ENCODE measurements at regions not wholly inside any gene's neighbourhood (a gene's known extent, or its start where the extent isn't known, plus 50 kb on each side); places are given as distances from the start of the nearest gene placed in this dataset.

- DNase-seq (ENCODE audit: low read depth, low spot score) = no peak
These were observed 700.0 kb downstream of the SLITRK6 start for GRCh38 chr13:85099245-85099644.

- DNase-seq (ENCODE audit: low read depth, low spot score) = no peak
These were observed 703.6 kb downstream of the SLITRK6 start for GRCh38 chr13:85095418-85096272.

DNA sequence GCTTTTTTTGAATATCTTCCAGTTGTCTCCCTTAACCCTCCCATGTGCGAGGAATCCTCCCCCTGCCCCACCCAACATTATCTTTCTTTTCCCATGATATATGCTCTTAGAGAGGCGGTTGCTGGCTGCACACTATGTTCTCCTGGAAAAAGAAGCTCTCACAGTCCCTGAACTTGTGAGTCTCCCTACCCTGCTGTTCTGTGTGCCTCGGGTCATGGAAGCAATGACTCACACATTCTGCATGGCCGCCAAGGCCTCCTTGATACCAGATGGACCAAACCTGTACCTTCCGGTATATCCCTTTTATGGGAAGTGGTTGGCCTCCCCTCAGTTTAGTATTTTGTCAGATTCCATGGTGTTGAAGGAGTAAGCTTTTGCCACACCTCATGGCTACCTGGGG, 705.4 kb downstream of the SLITRK6 start:
- DNase-seq (ENCODE audit: low read depth, low spot score) = peak; percentile 9

DNA sequence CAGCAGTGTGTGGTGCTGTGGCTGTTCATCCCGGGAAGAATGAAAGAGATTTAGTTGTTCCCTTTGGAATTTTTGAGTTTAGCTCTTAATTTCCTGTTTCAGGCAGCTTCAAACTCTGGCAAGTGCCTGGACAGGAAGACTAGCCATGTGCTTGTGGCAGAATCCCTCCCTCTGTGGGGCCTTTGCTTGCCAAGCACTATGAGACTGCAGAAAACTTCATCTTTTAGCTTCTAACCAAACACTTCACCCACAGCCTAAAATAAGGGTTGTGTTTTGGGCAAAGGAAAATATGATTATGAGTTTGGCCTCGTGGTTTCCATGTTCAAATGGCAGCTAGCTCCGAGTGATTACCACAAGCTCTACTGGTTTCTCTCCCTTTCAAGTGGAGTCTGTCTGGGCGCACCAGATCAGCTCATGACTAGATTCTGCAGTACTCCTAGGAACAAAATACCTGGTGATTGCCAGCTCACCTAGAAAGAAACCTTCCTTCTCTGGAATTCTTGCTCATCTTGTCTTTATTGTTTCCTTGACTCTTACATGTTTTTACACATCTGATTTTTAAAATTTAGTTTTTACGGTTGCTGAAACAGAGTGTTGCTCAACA, 707.5 kb downstream of the SLITRK6 start:
- DNase-seq (ENCODE audit: low read depth, low spot score) = peak; percentile 2

- DNase-seq (ENCODE audit: low read depth, low spot score) = no peak
These were observed 710.0 kb downstream of the SLITRK6 start for GRCh38 chr13:85089186-85089585.

DNA sequence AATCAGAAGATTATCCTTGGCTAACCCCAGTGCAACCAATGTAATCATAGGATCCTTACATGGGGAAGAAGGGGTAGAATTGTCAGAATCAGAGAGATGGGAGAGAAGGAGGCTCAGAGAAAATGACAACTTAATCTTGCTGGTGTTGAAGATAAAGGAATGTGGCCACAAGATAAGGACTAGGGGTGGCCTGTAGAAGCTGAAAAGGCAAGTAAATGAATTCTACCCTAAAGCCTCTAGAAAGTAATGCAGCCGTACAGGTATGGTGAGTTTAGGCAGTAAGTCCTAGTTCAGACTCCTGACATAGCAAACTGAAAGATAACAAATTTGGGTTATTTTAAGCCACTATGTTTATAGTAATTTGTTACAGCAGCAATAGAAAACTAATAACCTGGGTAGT, 718.5 kb downstream of the SLITRK6 start:
- DNase-seq (ENCODE audit: low read depth, low spot score) = no peak

- no peak for DNase-seq (ENCODE audit: low read depth, low spot score)
These were observed 722.9 kb downstream of the SLITRK6 start for GRCh38 chr13:85076343-85076742.

DNA sequence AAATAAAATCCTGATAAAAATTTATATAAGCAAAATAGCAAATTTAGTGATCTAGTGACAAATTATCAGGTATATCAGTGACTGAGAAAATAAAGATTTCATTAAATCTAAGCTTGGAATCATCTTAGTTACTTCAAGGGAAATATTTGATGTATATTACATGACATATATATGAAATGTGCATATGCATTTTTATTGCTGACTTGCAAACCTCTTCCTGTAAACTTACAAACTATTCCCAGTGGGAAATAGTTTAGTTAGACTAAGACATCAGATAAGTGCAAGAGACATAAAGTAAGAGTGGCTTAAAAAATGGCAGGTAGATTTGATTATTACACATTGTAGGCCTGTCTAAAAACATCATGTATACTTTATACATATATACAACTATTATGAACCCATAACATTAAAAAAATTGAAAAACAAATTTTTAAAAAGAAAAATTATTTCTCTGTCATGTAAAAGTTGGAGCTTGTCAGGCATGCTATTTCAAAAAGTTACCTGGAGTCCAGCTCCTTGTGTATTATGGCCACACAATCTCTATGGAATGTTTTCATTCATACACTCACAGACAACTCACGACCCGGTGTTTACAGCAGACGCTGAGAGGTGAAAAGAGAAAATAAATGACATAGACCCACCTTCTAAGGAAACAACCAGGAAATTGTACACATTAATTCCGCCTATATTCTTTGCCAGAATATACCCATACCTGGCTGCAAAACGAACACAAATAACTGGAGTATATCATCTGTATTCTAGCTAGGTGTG, 724.5 kb downstream of the SLITRK6 start:
- no peak for DNase-seq (ENCODE audit: low read depth, low spot score)

GRCh38 chr13:85068231-85068630, 731.0 kb downstream of the SLITRK6 start:
- no peak for DNase-seq (ENCODE audit: low read depth, low spot score)

- DNase-seq (ENCODE audit: low read depth, low spot score) = no peak
These were observed 759.0 kb downstream of the SLITRK6 start for GRCh38 chr13:85040215-85040614.

GRCh38 chr13:85031771-85032170, 767.4 kb downstream of the SLITRK6 start:
- DNase-seq (ENCODE audit: low read depth, low spot score) = peak; percentile 2

GRCh38 chr13:85028035-85028434, 771.2 kb downstream of the SLITRK6 start:
- no peak for DNase-seq (ENCODE audit: low read depth, low spot score)

- no peak for DNase-seq (ENCODE audit: low read depth, low spot score)
These were observed 780.1 kb downstream of the SLITRK6 start for GRCh38 chr13:85019121-85019520.

DNA sequence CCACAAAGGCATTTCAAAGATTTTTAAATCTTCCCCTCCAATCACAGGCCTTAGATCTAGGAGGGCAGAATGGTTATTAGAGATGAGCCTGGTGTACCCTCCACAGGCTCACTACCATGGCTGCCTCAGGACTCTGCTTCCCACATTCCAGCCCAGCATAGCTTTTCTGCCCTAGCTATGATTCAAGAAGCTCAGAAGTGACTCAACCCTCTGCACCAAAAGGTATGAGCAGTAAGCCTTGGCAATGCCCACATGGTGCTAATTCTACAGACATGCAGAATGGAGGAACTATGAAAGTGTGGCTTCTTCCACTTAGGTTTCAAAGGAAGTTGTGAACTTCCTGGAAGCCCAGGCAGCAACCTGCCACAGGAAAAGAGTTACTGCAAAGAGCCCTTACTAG, 786.2 kb downstream of the SLITRK6 start:
- DNase-seq (ENCODE audit: low read depth, low spot score) = no peak

DNA sequence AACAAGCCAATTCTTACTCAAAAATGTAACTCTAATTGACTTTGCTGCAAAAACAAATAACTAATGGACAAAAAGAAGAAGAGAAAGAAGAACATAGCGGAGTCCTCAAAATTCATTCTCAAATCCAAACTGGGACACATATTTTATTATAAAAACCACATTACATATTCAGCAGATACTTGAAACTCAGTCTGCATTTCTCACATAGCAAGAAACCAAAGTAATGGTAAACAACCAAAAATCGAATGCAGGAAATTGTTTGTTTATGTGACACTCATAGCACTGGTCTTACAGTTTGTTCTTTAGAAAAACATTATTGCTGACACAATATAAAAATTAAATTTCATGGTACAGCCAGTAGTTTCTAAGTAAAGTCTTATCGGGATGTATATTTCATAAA, 789.8 kb downstream of the SLITRK6 start:
- DNase-seq (ENCODE audit: low read depth, low spot score) = no peak

DNA sequence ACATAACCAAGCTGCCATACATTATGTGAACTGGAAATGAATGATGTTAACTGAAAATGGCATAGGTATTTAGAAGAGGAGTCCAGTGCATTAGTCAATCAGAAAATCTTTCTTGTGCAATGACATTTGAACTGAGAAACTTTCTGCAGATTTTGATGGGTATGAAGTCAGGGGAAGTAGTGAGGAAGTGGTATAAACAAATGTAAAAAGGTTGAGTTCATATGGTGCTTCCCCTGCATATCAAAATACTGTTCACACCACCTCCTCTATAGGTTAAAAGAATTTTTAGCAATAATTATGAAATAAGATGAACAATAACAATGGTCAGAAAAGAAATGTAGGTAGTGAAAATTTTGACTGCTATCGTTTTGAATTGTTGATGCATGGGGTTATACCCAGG, 800.0 kb downstream of the SLITRK6 start:
- DNase-seq (ENCODE audit: low read depth, low spot score) = no peak

DNA sequence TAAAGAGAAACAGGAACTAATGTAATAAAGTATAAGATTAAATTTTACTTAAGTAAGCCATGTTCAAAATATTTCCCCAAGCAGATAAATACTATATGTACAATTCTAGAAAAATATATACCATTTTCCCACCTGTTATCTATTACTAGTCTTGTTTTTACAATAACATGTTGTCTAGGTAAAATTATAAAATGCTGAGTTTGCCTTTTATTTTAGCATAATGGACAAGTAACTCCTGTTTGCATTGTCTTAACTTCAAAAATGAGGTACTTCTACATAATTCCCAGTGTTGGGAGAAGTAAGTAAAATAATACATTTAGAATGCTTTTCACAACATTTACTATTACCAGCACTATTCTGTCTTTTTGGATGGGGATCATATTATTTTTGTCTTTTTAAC, 800.5 kb downstream of the SLITRK6 start:
- no peak for DNase-seq (ENCODE audit: low read depth, low spot score)

DNA sequence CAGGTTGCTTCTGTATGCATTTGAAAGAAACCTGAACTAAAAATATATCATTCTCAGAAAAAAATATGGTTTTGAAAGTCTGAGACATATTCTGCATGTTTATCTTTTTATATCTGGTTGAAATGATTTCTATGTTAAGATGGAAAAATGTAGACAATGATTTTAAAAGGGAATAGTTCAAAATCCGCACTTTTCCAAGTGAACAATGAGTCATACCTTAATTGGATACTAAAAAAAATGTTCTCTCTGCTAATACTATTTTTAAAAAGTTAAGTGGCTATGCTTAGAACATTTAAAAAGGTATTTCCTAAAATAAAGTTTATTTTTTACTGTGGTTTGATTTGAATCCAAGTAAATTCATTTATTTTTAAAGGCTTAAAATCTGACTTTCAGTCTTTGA, 801.4 kb downstream of the SLITRK6 start:
- DNase-seq (ENCODE audit: low read depth, low spot score) = no peak

GRCh38 chr13:84994582-84994981, 804.6 kb downstream of the SLITRK6 start:
- DNase-seq (ENCODE audit: low read depth, low spot score) = peak; percentile 28

GRCh38 chr13:84985860-84986259, 813.4 kb downstream of the SLITRK6 start:
- DNase-seq (ENCODE audit: low read depth, low spot score) = no peak

GRCh38 chr13:84983321-84983720, 815.9 kb downstream of the SLITRK6 start:
- no peak for DNase-seq (ENCODE audit: low read depth, low spot score)

DNA sequence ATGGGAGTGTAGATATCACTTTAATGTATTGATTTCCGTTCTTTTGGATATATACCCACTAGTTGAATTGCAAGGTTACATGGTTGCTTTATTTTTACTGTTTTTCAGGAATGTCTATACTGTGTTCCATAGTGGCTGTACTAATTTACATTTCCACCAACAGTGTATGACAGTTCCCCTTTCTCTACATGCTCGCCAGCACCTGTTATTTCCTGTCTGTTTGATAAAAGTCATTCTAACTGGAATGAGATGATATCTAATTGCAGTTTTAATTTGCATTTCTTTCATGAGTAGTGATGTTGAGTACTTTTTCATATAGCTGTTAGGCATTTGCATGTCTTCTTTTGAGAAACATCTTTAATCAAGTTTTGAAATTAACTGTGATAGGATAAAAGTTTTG, 818.6 kb downstream of the SLITRK6 start:
- no peak for DNase-seq (ENCODE audit: low read depth, low spot score)

DNA sequence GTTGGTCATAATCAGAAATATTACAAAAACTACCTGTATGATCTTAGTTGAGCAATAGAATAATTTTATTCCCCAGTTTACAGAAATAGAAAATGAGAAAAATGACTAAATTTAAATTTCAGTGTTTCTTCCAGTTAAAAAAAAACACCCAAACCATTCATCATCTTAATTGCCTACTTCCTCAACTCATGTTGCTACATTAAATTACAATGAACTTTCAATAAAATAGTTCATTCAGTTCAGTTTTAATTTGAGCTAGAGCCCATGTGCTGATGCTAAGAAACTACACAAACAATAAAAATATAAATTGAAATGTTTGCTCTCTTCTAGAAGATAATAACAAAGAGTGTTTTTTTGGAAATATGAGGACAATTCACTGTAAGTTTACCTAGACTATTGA, 820.4 kb downstream of the SLITRK6 start:
- DNase-seq (ENCODE audit: low read depth, low spot score) = no peak

Measured in astrocyte of the hippocampus (primary cell).